Fibroblast of lung (primary cell): ENCODE measurements at regions not wholly inside any gene's neighbourhood (a gene's known extent, or its start where the extent isn't known, plus 50 kb on each side); places are given as distances from the start of the nearest gene placed in this dataset.

Experiments used
- DNase-seq, 2 donors: peaks; one replicate each; pipeline versions ENCODE4 v3.0.0 to v3.0.0-alpha.2; 2010; ENCODE audit warnings: low read depth in 2 of 2
- H2AFZ ChIP-seq: 2 replicates; pipeline ENCODE4 v1.5.1; 2012; ENCODE audit warnings: low read length, control low read depth, inconsistent platforms
- H3K27ac ChIP-seq: 2 replicates; pipeline ENCODE4 v1.5.1; 2011; ENCODE audit warnings: low read length, control low read depth; ENCODE audit not compliant: insufficient read depth
- H3K27me3 ChIP-seq: 2 replicates; pipeline ENCODE4 v1.5.1; 2011; ENCODE audit warnings: mild to moderate bottlenecking, low read length; ENCODE audit not compliant: control insufficient read depth, insufficient read depth
- H3K36me3 ChIP-seq: 2 replicates; pipeline ENCODE4 v1.5.1; 2011; ENCODE audit warnings: low read length; ENCODE audit not compliant: control insufficient read depth, insufficient read depth
- H3K4me1 ChIP-seq: 2 replicates; pipeline ENCODE4 v1.5.1; 2011; ENCODE audit warnings: low read length; ENCODE audit not compliant: control insufficient read depth, insufficient read depth; ENCODE audit errors: extremely low read depth
- H3K4me2 ChIP-seq: 2 replicates; pipeline ENCODE4 v1.5.1; 2011; ENCODE audit warnings: low read length, control low read depth; ENCODE audit not compliant: insufficient read depth; ENCODE audit errors: extremely low read depth
- H3K4me3 ChIP-seq, 4 experiments: fragments of 200-600 bp in 1 of 4; sonication (generic) in 1 of 4; replicated peaks in 1 of 4; 2 replicates each; pipeline ENCODE4 v1.5.1; 2011 to 2016; ENCODE audit warnings: low read length in 4 of 4, low read depth in 3 of 4, mild to moderate bottlenecking in 3 of 4, control low read depth in 2 of 4, inconsistent platforms in 1 of 4, mixed read lengths in 1 of 4; ENCODE audit not compliant: insufficient read depth in 1 of 4; ENCODE audit errors: control extremely low read depth in 1 of 4
- H3K79me2 ChIP-seq: 2 replicates; pipeline ENCODE4 v1.5.1; 2012; ENCODE audit warnings: mild to moderate bottlenecking, low read length, inconsistent platforms; ENCODE audit not compliant: control insufficient read depth, insufficient read depth
- H3K9ac ChIP-seq: 2 replicates; pipeline ENCODE4 v1.5.1; 2011; ENCODE audit warnings: mild to moderate bottlenecking, low read length, control low read depth; ENCODE audit not compliant: insufficient read depth
- H3K9me3 ChIP-seq: 2 replicates; pipeline ENCODE4 v1.5.1; 2012; ENCODE audit warnings: low read depth, low read length; ENCODE audit not compliant: control insufficient read depth, insufficient read depth
- H4K20me1 ChIP-seq: 2 replicates; pipeline ENCODE4 v1.5.1; 2011; ENCODE audit warnings: low read length; ENCODE audit not compliant: control insufficient read depth, insufficient read depth; ENCODE audit errors: extremely low read depth
- EZH2 ChIP-seq: IDR thresholded peaks from 2 replicates; pipeline ENCODE4 v1.5.1; 2012; ENCODE audit warnings: low read length, control low read depth, mild to moderate bottlenecking; ENCODE audit errors: missing control alignments
- TF ChIP-seq, protein P1 (sequence below), 2 donors: IDR thresholded peaks in 1 of 2; conservative IDR thresholded peaks in 1 of 2; 1 replicate in 1 of 2; 2 replicates in 1 of 2; pipeline ENCODE4 v1.5.1; 2011 to 2012; ENCODE audit warnings: low read length in 2 of 2, control low read depth in 1 of 2, inconsistent platforms in 1 of 2, low read depth in 1 of 2, mild to moderate bottlenecking in 1 of 2

DNA sequence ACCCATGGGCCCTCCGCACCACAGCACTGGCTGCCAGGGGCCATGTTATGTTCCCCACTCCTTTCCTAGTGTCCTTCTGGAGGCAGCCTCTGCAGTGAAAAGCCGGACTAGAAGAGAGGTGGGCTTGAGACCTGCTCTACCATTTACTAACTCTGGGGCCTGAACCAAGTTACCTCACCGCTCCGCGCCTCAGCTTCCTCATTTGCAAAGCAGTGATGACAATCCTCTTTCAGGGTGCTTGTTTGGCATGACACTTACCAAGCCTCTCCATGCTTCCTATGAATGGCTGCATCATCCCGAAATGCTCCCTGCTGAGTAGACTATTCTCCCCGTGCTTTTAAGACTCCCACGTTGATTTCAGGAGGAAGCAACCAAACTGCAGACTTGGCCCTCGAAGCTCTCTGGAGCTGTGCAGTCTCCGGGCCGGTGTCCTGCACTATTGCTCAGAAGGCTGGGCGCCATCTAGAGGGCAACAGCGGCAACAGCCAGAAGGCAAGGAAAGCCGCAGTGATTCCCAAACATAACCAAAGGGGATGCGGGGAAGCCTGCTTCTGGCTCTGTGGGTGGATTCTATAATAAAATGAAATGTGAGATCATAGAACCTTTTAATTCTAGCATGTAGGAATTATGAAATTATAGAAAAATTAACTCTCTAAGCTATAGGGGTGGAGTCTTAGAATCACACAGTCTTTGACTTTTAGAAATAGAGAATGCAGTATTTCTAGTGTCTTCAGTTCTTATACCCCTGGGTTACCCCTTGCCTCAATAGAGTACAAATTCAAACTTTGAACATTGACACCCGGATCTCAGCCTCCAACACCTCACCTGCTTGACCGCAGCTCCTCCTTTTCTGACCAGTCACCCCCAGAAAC lies 599.8 kb upstream of the BRINP1 start:
- no peaks in the 10 kb centered on the region for H3K36me3 ChIP-seq
- no peak overlapping the region for H3K4me3 ChIP-seq
- DNase-seq = peak; percentile 57 to 65
- H3K4me1 ChIP-seq = peaks cover under 1% of the 10 kb centered on the region
- no peaks in the 10 kb centered on the region for H4K20me1 ChIP-seq
- no peaks in the 10 kb centered on the region for H3K9me3 ChIP-seq
- no peak overlapping the region for H3K4me2 ChIP-seq
- H3K9ac ChIP-seq = no peak overlapping the region
- H3K79me2 ChIP-seq = no peaks in the 10 kb centered on the region
- H3K27me3 ChIP-seq = no peaks in the 10 kb centered on the region
- no peak overlapping the region for H3K27ac ChIP-seq
- no peak for TF ChIP-seq EZH2
- TF ChIP-seq, protein P1, sequence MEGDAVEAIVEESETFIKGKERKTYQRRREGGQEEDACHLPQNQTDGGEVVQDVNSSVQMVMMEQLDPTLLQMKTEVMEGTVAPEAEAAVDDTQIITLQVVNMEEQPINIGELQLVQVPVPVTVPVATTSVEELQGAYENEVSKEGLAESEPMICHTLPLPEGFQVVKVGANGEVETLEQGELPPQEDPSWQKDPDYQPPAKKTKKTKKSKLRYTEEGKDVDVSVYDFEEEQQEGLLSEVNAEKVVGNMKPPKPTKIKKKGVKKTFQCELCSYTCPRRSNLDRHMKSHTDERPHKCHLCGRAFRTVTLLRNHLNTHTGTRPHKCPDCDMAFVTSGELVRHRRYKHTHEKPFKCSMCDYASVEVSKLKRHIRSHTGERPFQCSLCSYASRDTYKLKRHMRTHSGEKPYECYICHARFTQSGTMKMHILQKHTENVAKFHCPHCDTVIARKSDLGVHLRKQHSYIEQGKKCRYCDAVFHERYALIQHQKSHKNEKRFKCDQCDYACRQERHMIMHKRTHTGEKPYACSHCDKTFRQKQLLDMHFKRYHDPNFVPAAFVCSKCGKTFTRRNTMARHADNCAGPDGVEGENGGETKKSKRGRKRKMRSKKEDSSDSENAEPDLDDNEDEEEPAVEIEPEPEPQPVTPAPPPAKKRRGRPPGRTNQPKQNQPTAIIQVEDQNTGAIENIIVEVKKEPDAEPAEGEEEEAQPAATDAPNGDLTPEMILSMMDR (conservative IDR thresholded peaks at IDR 0.05 in 1 of 2, IDR thresholded peaks at IDR 0.05 in 1 of 2; ENCODE audit: low read depth in 1 of 2, low read length in 2 of 2) = peak; percentile 96 to 98
- no peak overlapping the region for H2AFZ ChIP-seq

- H3K36me3 ChIP-seq = no peaks in the 10 kb centered on the region
- H3K79me2 ChIP-seq = no peaks in the 10 kb centered on the region
- no peak overlapping the region for H3K9ac ChIP-seq
- H3K4me2 ChIP-seq = no peak overlapping the region
- no peaks in the 10 kb centered on the region for H3K27me3 ChIP-seq
- no peak overlapping the region for H2AFZ ChIP-seq
- H3K9me3 ChIP-seq = no peaks in the 10 kb centered on the region
- DNase-seq = no peak
- no peaks in the 10 kb centered on the region for H4K20me1 ChIP-seq
- no peak overlapping the region for H3K27ac ChIP-seq
- H3K4me1 ChIP-seq = peaks cover 7% of the 10 kb centered on the region
- TF ChIP-seq, protein P1 (conservative IDR thresholded peaks at IDR 0.05 in 1 of 2, IDR thresholded peaks at IDR 0.05 in 1 of 2; ENCODE audit: low read depth in 1 of 2, low read length in 2 of 2) = no peak
- TF ChIP-seq EZH2 = no peak
- H3K4me3 ChIP-seq = no peak overlapping the region
These were observed 598.8 kb upstream of the BRINP1 start for GRCh38 chr9:119967867-119968535.

DNA sequence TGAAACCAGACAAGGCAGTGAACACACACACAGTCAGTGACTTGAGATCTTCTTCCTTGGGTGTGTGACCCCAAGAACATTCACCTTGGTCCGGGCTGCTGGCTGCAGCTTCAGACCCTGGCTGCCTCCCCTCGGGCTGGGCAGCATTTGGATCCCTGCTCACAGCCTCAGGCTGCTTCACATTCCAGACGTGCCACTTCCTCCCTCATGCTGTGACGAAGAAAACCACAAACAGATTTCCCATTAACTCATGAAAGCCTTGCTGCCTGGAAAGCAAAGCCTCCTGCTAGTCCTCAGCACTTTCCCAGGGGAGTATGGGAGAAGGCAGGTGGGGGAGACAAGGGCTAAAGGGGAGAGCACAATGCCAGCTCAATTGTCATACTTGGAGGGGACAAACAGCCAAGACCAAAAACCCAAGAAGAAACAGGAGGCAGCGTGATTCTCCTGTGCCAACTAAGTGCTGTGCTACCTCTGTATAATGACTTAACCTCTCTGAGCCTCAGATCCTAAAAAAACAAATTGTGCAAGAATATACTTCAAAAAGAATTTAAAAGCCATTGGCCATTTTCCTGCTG lies 594.6 kb upstream of the BRINP1 start:
- Histone ChIP-seq H3K4me2 (no peak overlapping the region), H3K4me3 (peak overlapping the region in 1 of 4 experiments; percentile 12), H3K9me3 (no peaks in the 10 kb centered on the region), H4K20me1 (no peaks in the 10 kb centered on the region), H3K79me2 (no peaks in the 10 kb centered on the region), H3K36me3 (no peaks in the 10 kb centered on the region), H2AFZ (peak overlapping the region; percentile 42), H3K4me1 (peaks cover 7% of the 10 kb centered on the region), H3K9ac (peak overlapping the region; percentile 1), H3K27me3 (no peaks in the 10 kb centered on the region), H3K27ac (peak overlapping the region; percentile 46)
- TF ChIP-seq EZH2 = no peak
- TF ChIP-seq, protein P1 (conservative IDR thresholded peaks at IDR 0.05 in 1 of 2, IDR thresholded peaks at IDR 0.05 in 1 of 2; ENCODE audit: low read depth in 1 of 2, low read length in 2 of 2) = no peak
- peak; percentile 65 to 98 for DNase-seq
